HG03103 (cell line): ENCODE measurements at regions not wholly inside any gene's neighbourhood (a gene's known extent, or its start where the extent isn't known, plus 50 kb on each side); places are given as distances from the start of the nearest gene placed in this dataset.
"Not testable (repeated sequence)": the region's sequence is repeated elsewhere in the genome, so short reads cannot be mapped to it uniquely, and the experiment has no call there.

Experiments used
- ATAC-seq: cut with Tn5 transposase; IDR thresholded peaks from one replicate; pipeline ENCODE4 v1.9.1; 2021; ENCODE audit warnings: low read depth; ENCODE audit not compliant: unreplicated experiment

- no peak for ATAC-seq
Measured at GRCh38 chrY:16715278-16715677, 1164.7 kb downstream of the CDY2B start.

- no peak for ATAC-seq
Measured at GRCh38 chrY:16673102-16673787, 1206.8 kb downstream of the CDY2B start.

- ATAC-seq, result no peak
Measured at GRCh38 chrY:16668402-16668801, 1211.6 kb downstream of the CDY2B start.

GRCh38 chrY:16662741-16663140 is 1217.3 kb downstream of the CDY2B start:
- no peak for ATAC-seq

- ATAC-seq, result no peak
Measured at GRCh38 chrY:16659340-16659739, 1220.7 kb downstream of the CDY2B start.

- ATAC-seq, result no peak
Measured at GRCh38 chrY:16653971-16654370, 1226.0 kb downstream of the CDY2B start.

- no peak for ATAC-seq
Measured at GRCh38 chrY:16645991-16646390, 1234.0 kb downstream of the CDY2B start.

- no peak for ATAC-seq
Measured at GRCh38 chrY:16645449-16645848, 1234.6 kb downstream of the CDY2B start.

- peak; percentile 42 for ATAC-seq
Measured at GRCh38 chrY:16644270-16644800, 1235.7 kb downstream of the CDY2B start.

- no peak for ATAC-seq
Measured at GRCh38 chrY:16639777-16640176, 1240.2 kb downstream of the CDY2B start.

GRCh38 chrY:16638743-16639142 is 1241.3 kb downstream of the CDY2B start:
- ATAC-seq, result not testable (repeated sequence)

GRCh38 chrY:16636254-16636653 is 1243.8 kb downstream of the CDY2B start:
- peak; percentile 99 for ATAC-seq

GRCh38 chrY:16629146-16629545 is 1250.9 kb downstream of the CDY2B start:
- no peak for ATAC-seq

- ATAC-seq, result no peak
Measured at GRCh38 chrY:16627122-16627521, 1252.9 kb downstream of the CDY2B start.

- ATAC-seq, result no peak
Measured at GRCh38 chrY:16616201-16616975, 1263.6 kb downstream of the CDY2B start.

- ATAC-seq, result no peak
Measured at GRCh38 chrY:16608679-16609078, 1271.3 kb downstream of the CDY2B start.

- ATAC-seq, result no peak
Measured at GRCh38 chrY:16602146-16602545, 1277.9 kb downstream of the CDY2B start.

GRCh38 chrY:16601626-16602025 is 1278.4 kb downstream of the CDY2B start:
- no peak for ATAC-seq

- no peak for ATAC-seq
Measured at GRCh38 chrY:16572061-16572460, 1308.0 kb downstream of the CDY2B start.

GRCh38 chrY:16562491-16562890 is 1317.5 kb downstream of the CDY2B start:
- ATAC-seq, result no peak

GRCh38 chrY:16522021-16522420 is 1358.0 kb downstream of the CDY2B start:
- ATAC-seq, result no peak

GRCh38 chrY:16502733-16503214 is 1377.2 kb downstream of the CDY2B start:
- ATAC-seq, result no peak
